GM12878 (cell line): ENCODE measurements at regions not wholly inside any gene's neighbourhood (a gene's known extent, or its start where the extent isn't known, plus 50 kb on each side); places are given as distances from the start of the nearest gene placed in this dataset.

Experiments
- ATAC-seq: fragments of 200-7000 bp; cut with Tn5 transposase; 3 replicates; pipeline ENCODE4 v1.9.1; 2020; ENCODE audit warnings: mild to moderate bottlenecking, moderate library complexity
- BruUV-seq: library from RNA; stranded (reverse); fragments of 400-500 nt; replicated peaks from 2 replicates; lab custom pipeline; 2021; lab: Mats Ljungman, UMichigan
- CTCF ChIA-PET: fragments of 300-600 bp; sonication (Branson Sonifier 250); formaldehyde crosslinking; extraction: SDS; loops from one replicate; lab custom pipeline; 2021; ENCODE audit warnings: inconsistent platforms; lab: Yijun Ruan, JAX
- POLR2A ChIA-PET: fragments of 350-600 bp; formaldehyde crosslinking; extraction: SDS; loops from one replicate; lab custom pipeline; 2021; ENCODE audit warnings: inconsistent platforms; lab: Charles Lee
- RAD21 ChIA-PET: fragments of 300-600 bp; sonication (Branson Sonifier 250); formaldehyde crosslinking; loops from one replicate; lab custom pipeline; 2023; ENCODE audit warnings: antibody characterized with exemption; ENCODE audit not compliant: unreplicated experiment; lab: Charles Lee
- SMC1A ChIA-PET: fragments of 300-600 bp; sonication (Branson Sonifier 250); formaldehyde crosslinking; loops from one replicate; lab custom pipeline; 2023; ENCODE audit not compliant: unreplicated experiment, uncharacterized antibody; lab: Charles Lee
- DNase-seq: peaks from one replicate; pipeline ENCODE4 v3.0.0-alpha.2; 2011; ENCODE audit warnings: low read depth, low spot score
- FAIRE-seq: peaks from 3 replicates; lab custom pipeline; 2011; peaks lifted over from hg19 to GRCh38; lab: Jason Lieb, UNC
- H2AFZ ChIP-seq: 2 replicates; pipeline ENCODE4 v1.6.0; 2011; ENCODE audit warnings: low read depth, low read length, control low read depth; ENCODE audit not compliant: control insufficient read depth
- H3K27ac ChIP-seq: 2 replicates; pipeline ENCODE4 v1.5.1; 2011; ENCODE audit warnings: control low read depth; ENCODE audit not compliant: control insufficient read depth, insufficient read depth
- H3K27me3 ChIP-seq, 2 experiments: replicated peaks in 1 of 2; 2 replicates each; pipeline versions ENCODE4 v1.6.0 to v1.6.1; 2011; ENCODE audit warnings: low read length in 1 of 2; ENCODE audit not compliant: control insufficient read depth in 2 of 2, insufficient read depth in 2 of 2
- H3K36me3 ChIP-seq, 2 experiments: 2 replicates each; pipeline ENCODE4 v1.5.1; 2011; ENCODE audit warnings: low read length in 1 of 2; ENCODE audit not compliant: control insufficient read depth in 2 of 2, insufficient read depth in 2 of 2
- H3K4me1 ChIP-seq: 2 replicates; pipeline ENCODE4 v1.6.1; 2011; ENCODE audit warnings: mild to moderate bottlenecking, low read length, moderate library complexity, mixed read lengths; ENCODE audit not compliant: control insufficient read depth, insufficient read depth
- H3K4me2 ChIP-seq: 2 replicates; pipeline ENCODE4 v1.6.0; 2011; ENCODE audit warnings: control low read depth; ENCODE audit not compliant: control insufficient read depth, insufficient read depth
- H3K4me3 ChIP-seq: fragments of 200-600 bp; sonication (generic); 2 replicates; pipeline ENCODE4 v1.5.1; 2016
- H3K79me2 ChIP-seq: 2 replicates; pipeline ENCODE4 v1.6.0; 2011; ENCODE audit warnings: low read length; ENCODE audit not compliant: control insufficient read depth, insufficient read depth
- H3K9ac ChIP-seq: 2 replicates; pipeline ENCODE4 v1.8.0; 2011; ENCODE audit warnings: low read length, control low read depth, mixed read lengths; ENCODE audit not compliant: control insufficient read depth, insufficient read depth
- H3K9me3 ChIP-seq: replicated peaks from 3 replicates; pipeline ENCODE4 v1.5.1; 2011; ENCODE audit warnings: mild to moderate bottlenecking, low read length; ENCODE audit not compliant: control insufficient read depth, insufficient read depth
- H4K20me1 ChIP-seq: 2 replicates; pipeline ENCODE4 v1.6.0; 2011; ENCODE audit not compliant: control insufficient read depth, insufficient read depth
- CUX1 ChIP-seq: IDR thresholded peaks from 2 replicates; pipeline ENCODE4 v1.6.1; 2012; ENCODE audit warnings: improper control_type of control experiment, low read depth, low read length; ENCODE audit not compliant: insufficient replicate concordance
- FOS ChIP-seq: IDR thresholded peaks from 3 replicates; pipeline ENCODE4 v1.6.1; 2011; ENCODE audit warnings: borderline replicate concordance; ENCODE audit not compliant: insufficient read length; ENCODE audit errors: extremely low read depth
- HSF1 ChIP-seq: fragments of 150-350 bp; IDR thresholded peaks from 2 replicates; pipeline ENCODE4 v1.6.1; 2014; ENCODE audit warnings: mild to moderate bottlenecking, low read depth, low read length
- MYB ChIP-seq: fragments of 150-350 bp; IDR thresholded peaks from 2 replicates; pipeline ENCODE4 v1.6.1; 2014; ENCODE audit warnings: mild to moderate bottlenecking, low read depth, low read length, borderline replicate concordance
- NBN ChIP-seq: fragments of 450-650 bp; IDR thresholded peaks from 2 replicates; pipeline ENCODE4 v1.6.1; 2016
- POU2F2 ChIP-seq: IDR thresholded peaks from 3 replicates; pipeline ENCODE4 v1.6.1; 2011; ENCODE audit warnings: low read depth, mild to moderate bottlenecking, low read length, borderline replicate concordance
- RCOR1 ChIP-seq: conservative IDR thresholded peaks from 2 replicates; pipeline ENCODE4 v1.6.1; 2012; ENCODE audit warnings: low read depth, low read length, improper control_type of control experiment
- RFX5 ChIP-seq: IDR thresholded peaks from 2 replicates; pipeline ENCODE4 v1.6.1; 2011; ENCODE audit warnings: low read depth, low read length, improper control_type of control experiment
- RUNX3 ChIP-seq: IDR thresholded peaks from 2 replicates; pipeline ENCODE4 v1.6.1; 2012; ENCODE audit warnings: low read length, inconsistent platforms
- SKIL ChIP-seq: fragments of 450-650 bp; IDR thresholded peaks from 2 replicates; pipeline ENCODE4 v1.6.1; 2017; ENCODE audit warnings: mild to moderate bottlenecking, low read depth, inconsistent platforms; ENCODE audit not compliant: poor library complexity, severe bottlenecking
- SREBF1 ChIP-seq: IDR thresholded peaks from 2 replicates; pipeline ENCODE4 v1.6.1; 2012; ENCODE audit warnings: mild to moderate bottlenecking, low read length
- SUZ12 ChIP-seq: fragments of 200-600 bp; sonication (generic); IDR thresholded peaks from one replicate; pipeline ENCODE4 v1.6.1; 2018; ENCODE audit warnings: antibody characterized with exemption, mild to moderate bottlenecking; ENCODE audit not compliant: unreplicated experiment
- ZNF384 ChIP-seq: IDR thresholded peaks from 2 replicates; pipeline ENCODE4 v1.6.1; 2012; ENCODE audit warnings: low read depth, mild to moderate bottlenecking, low read length, improper control_type of control experiment, borderline replicate concordance
- ZZZ3 ChIP-seq: IDR thresholded peaks from 2 replicates; pipeline ENCODE4 v1.6.1; 2011; ENCODE audit warnings: low read depth; ENCODE audit not compliant: control insufficient read depth, insufficient read length
- WGBS: methylation state at CpG from one replicate; pipeline ENCODE4 v1.1.6; 2016; ENCODE audit warnings: low lambda C conversion rate; ENCODE audit not compliant: insufficient replicate concordance, insufficient coverage; ENCODE audit errors: missing lambda C conversion rate; 5-methylcytosine and 5-hydroxymethylcytosine counted together
- in situ Hi-C: fragments of 300-500 bp; cut with MboI; formaldehyde crosslinking; loops from 9 replicates; pipeline ENCODE4 v1.14.3; 2018; ENCODE audit warnings: mixed read lengths
- intact Hi-C: fragments of 100-400 bp; cut with micrococcal nuclease; formaldehyde crosslinking; loops from one replicate; pipeline ENCODE4 v1.14.2; 2022; ENCODE audit not compliant: unreplicated experiment

GRCh38 chr3:87375231-87375682, 98.9 kb upstream of the POU1F1 start:
- WGBS = 74% methylated on average over 24 of the region's 30 CpGs
- intact Hi-C loops (no loop called here), in situ Hi-C loops (no loop called here)
- H3K4me1 ChIP-seq = no peaks in the 10 kb centered on the region
- H4K20me1 ChIP-seq = no peaks in the 10 kb centered on the region
- ChIA-PET CTCF (interaction anchor here (0.6 kb wide), 1 partner anchor 25 kb away, joined by 3 read pairs; no protein-coding TSS in a partner anchor), SMC1A (no interaction called here), RAD21 (no interaction called here), POLR2A (no interaction called here)
- H3K27me3 ChIP-seq = no peaks in the 10 kb centered on the region
- no peaks in the 10 kb centered on the region for H3K79me2 ChIP-seq
- H3K9ac ChIP-seq = no peak overlapping the region
- H3K27ac ChIP-seq = no peak overlapping the region
- no peak overlapping the region for H3K4me3 ChIP-seq
- no peak overlapping the region for H2AFZ ChIP-seq
- no TSS peak for BruUV-seq
- no peak overlapping the region for H3K4me2 ChIP-seq
- no peaks in the 10 kb centered on the region for H3K36me3 ChIP-seq
- ATAC-seq (no peak), FAIRE-seq (no peak), DNase-seq (no peak)
- no peaks in the 10 kb centered on the region for H3K9me3 ChIP-seq
- no peak for TF ChIP-seq NBN
- TF ChIP-seq SUZ12 = no peak
- TF ChIP-seq FOS = no peak
- no peak for TF ChIP-seq RFX5
- no peak for TF ChIP-seq RCOR1
- no peak for TF ChIP-seq RUNX3
- TF ChIP-seq CUX1 = no peak
- TF ChIP-seq POU2F2 = no peak
- no peak for TF ChIP-seq SKIL
- no peak for TF ChIP-seq SREBF1
- TF ChIP-seq ZNF384 = no peak
- no peak for TF ChIP-seq ZZZ3
- TF ChIP-seq MYB = no peak
- TF ChIP-seq HSF1 = no peak
